Calu3 (cell line): ENCODE measurements at regions not wholly inside any gene's neighbourhood (a gene's known extent, or its start where the extent isn't known, plus 50 kb on each side); places are given as distances from the start of the nearest gene placed in this dataset.

Experiments used
- BruUV-seq: library from RNA; stranded (reverse); fragments of 400-500 nt; replicated peaks from 2 replicates; lab custom pipeline; 2021; lab: Mats Ljungman, UMichigan
- CTCF ChIA-PET: fragments of 300-600 bp; sonication (Branson Sonifier 250); formaldehyde crosslinking; loops from one replicate; lab custom pipeline; 2022; ENCODE audit warnings: antibody characterized with exemption; lab: Charles Lee
- DNase-seq: peaks from one replicate; pipeline ENCODE4 v3.0.0; 2022
- H3K27ac Mint-ChIP-seq: one replicate; pipeline ENCODE4 v1.8.0; 2022; ENCODE audit warnings: mixed read lengths; ENCODE audit not compliant: unreplicated experiment
- H3K27me3 Mint-ChIP-seq: one replicate; pipeline ENCODE4 v1.8.0; 2022; ENCODE audit warnings: mixed read lengths; ENCODE audit not compliant: unreplicated experiment
- H3K36me3 Mint-ChIP-seq: one replicate; pipeline ENCODE4 v1.8.0; 2022; ENCODE audit warnings: mild to moderate bottlenecking, moderate library complexity, mixed read lengths; ENCODE audit not compliant: insufficient read depth, unreplicated experiment
- H3K4me1 Mint-ChIP-seq: one replicate; pipeline ENCODE4 v1.8.0; 2022; ENCODE audit warnings: mild to moderate bottlenecking, low read depth, mixed read lengths; ENCODE audit not compliant: unreplicated experiment
- H3K4me3 Mint-ChIP-seq: one replicate; pipeline ENCODE4 v1.8.0; 2022; ENCODE audit warnings: mild to moderate bottlenecking, low read depth, moderate library complexity, mixed read lengths; ENCODE audit not compliant: unreplicated experiment
- H3K9me3 Mint-ChIP-seq: one replicate; pipeline ENCODE4 v1.8.0; 2022; ENCODE audit warnings: low read depth, mixed read lengths; ENCODE audit not compliant: unreplicated experiment
- intact Hi-C: fragments of 100-400 bp; cut with micrococcal nuclease; formaldehyde crosslinking; loops from one replicate; pipeline ENCODE4 v1.10.0; 2022; ENCODE audit not compliant: unreplicated experiment
- TF ChIP-seq, protein P1 (sequence below): fragments of 200-600 bp; IDR thresholded peaks from one replicate; pipeline ENCODE4 v1.8.0; 2022; ENCODE audit warnings: antibody characterized with exemption; ENCODE audit not compliant: unreplicated experiment

DNA sequence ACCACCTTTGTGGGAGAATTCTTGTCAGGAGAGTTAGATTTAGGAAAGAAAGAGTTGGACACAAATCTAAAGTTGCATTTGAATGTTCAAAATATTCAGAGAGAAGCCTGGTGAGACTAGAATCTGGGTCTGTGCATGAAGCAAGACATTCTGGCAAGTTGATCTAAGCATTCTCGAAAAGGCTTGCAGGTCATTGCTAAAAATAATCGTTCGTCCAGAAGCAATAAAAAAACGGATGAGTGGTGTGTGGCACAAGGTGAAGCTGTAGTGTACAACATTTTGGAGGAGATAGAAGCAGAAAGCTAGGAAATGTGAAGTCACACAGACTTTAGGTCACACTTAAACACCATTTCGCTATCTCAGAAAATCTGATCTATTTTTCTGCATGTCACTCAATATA lies 114.9 kb upstream of the IFNGR1 start:
- BruUV-seq, result no TSS peak
- Mint-ChIP-seq H3K4me1 (no peaks in the 10 kb centered on the region), H3K27ac (no peak overlapping the region), H3K9me3 (no peaks in the 10 kb centered on the region), H3K36me3 (no peaks in the 10 kb centered on the region), H3K4me3 (no peak overlapping the region), H3K27me3 (peaks cover 29% of the 10 kb centered on the region)
- CTCF ChIA-PET, result no interaction called here
- DNase-seq, result no peak
- TF ChIP-seq, protein P1, sequence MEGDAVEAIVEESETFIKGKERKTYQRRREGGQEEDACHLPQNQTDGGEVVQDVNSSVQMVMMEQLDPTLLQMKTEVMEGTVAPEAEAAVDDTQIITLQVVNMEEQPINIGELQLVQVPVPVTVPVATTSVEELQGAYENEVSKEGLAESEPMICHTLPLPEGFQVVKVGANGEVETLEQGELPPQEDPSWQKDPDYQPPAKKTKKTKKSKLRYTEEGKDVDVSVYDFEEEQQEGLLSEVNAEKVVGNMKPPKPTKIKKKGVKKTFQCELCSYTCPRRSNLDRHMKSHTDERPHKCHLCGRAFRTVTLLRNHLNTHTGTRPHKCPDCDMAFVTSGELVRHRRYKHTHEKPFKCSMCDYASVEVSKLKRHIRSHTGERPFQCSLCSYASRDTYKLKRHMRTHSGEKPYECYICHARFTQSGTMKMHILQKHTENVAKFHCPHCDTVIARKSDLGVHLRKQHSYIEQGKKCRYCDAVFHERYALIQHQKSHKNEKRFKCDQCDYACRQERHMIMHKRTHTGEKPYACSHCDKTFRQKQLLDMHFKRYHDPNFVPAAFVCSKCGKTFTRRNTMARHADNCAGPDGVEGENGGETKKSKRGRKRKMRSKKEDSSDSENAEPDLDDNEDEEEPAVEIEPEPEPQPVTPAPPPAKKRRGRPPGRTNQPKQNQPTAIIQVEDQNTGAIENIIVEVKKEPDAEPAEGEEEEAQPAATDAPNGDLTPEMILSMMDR, result no peak
- intact Hi-C loops, result no loop called here

DNA sequence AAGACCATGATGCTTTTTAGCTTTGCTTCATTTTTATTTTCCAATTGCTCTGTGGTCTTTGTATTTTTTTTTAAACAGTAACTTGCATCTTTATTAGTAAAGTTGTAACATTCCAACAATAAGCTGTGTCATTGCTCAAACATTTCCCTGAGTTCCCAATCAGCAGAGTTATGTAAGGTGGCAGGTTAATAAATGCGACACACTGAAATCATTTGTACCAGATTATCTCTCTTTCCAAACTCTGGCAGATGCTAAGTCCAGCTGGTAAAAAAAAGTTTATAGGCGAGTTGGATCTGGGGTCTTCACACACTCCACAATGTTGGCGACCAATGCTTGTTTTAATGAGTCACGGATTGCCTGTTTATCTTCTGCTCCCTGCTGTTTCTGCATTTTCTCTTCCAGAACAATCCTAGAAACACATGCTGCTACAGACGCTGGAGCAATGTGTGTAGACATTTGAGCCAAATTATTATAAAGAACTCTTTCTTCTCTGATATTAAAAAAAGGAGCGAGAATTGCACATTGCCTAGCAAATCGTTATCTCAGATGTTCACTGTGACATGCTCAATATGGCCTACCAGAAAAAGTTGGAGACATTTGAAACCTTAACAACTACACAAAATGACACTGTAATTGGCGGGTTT lies 113.6 kb upstream of the IFNGR1 start:
- H3K36me3 Mint-ChIP-seq, result no peaks in the 10 kb centered on the region
- H3K9me3 Mint-ChIP-seq, result no peaks in the 10 kb centered on the region
- TF ChIP-seq, protein P1, result no peak
- intact Hi-C loops, result no loop called here
- H3K4me1 Mint-ChIP-seq, result no peaks in the 10 kb centered on the region
- no peak overlapping the region for H3K27ac Mint-ChIP-seq
- H3K4me3 Mint-ChIP-seq, result no peak overlapping the region
- peaks cover 29% of the 10 kb centered on the region for H3K27me3 Mint-ChIP-seq
- CTCF ChIA-PET, result no interaction called here
- no TSS peak for BruUV-seq
- no peak for DNase-seq

DNA sequence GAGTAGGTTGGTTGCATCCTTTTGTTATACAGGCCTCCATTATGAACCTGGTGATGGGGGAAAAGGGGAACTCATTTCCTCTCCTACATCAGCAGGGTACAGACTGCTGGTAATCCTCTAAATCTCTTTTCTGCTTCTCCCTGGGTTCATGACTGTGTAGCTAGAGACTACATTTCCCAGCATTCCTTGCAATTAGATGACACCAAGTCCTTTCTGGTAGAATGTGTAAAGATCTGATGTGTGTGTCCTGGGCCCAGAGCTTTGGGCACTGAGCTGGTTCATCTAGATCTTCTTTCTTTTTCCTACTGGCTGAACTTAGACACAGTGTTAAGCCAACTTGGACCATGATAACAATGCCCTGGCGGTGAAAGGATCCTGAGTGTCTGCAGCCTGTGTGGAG lies 104.7 kb upstream of the IFNGR1 start:
- intact Hi-C loops, result no loop called here
- BruUV-seq, result no TSS peak
- no peaks in the 10 kb centered on the region for H3K4me1 Mint-ChIP-seq
- H3K9me3 Mint-ChIP-seq, result no peaks in the 10 kb centered on the region
- no peaks in the 10 kb centered on the region for H3K36me3 Mint-ChIP-seq
- no peak for DNase-seq
- H3K4me3 Mint-ChIP-seq, result no peak overlapping the region
- CTCF ChIA-PET, result no interaction called here
- TF ChIP-seq, protein P1, result no peak
- no peaks in the 10 kb centered on the region for H3K27me3 Mint-ChIP-seq
- no peak overlapping the region for H3K27ac Mint-ChIP-seq

DNA sequence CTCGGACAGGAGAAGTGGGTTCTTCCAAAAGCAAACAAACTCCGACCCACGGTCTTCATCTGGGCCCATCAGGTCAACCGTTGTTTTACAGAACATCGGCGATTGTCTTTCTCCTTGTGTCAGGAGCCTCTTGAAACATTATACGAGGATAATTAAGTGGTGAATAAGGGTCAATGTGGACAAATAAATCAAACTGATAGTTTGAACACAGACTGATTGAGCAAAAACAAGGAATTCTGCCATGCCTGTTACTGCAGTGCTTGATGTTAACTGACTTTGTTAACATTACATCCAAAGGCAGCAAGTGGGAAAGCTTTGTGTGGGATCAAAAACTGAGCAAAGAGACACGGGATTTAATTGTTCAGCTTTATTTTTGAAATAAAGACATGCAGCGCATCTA lies 101.1 kb upstream of the IFNGR1 start:
- no peak overlapping the region for H3K27ac Mint-ChIP-seq
- intact Hi-C loops, result no loop called here
- CTCF ChIA-PET, result interaction anchor here (1.4 kb wide), 1 partner anchor 11 kb away, joined by 3 read pairs; no protein-coding TSS in a partner anchor
- no peaks in the 10 kb centered on the region for H3K9me3 Mint-ChIP-seq
- TF ChIP-seq, protein P1, result no peak
- DNase-seq, result no peak
- no peaks in the 10 kb centered on the region for H3K4me1 Mint-ChIP-seq
- no peak overlapping the region for H3K4me3 Mint-ChIP-seq
- H3K27me3 Mint-ChIP-seq, result no peaks in the 10 kb centered on the region
- no peaks in the 10 kb centered on the region for H3K36me3 Mint-ChIP-seq
- no TSS peak for BruUV-seq
